RWPE2 (cell line): ENCODE measurements at regions not wholly inside any gene's neighbourhood (a gene's known extent, or its start where the extent isn't known, plus 50 kb on each side); places are given as distances from the start of the nearest gene placed in this dataset.

Experiments
- ATAC-seq: fragments of 200-7000 bp; cut with Tn5 transposase; 3 replicates; pipeline ENCODE4 v1.9.1; 2021; ENCODE audit warnings: low read depth
- DNase-seq: peaks from one replicate; pipeline ENCODE4 v3.0.0-alpha.2; 2020; ENCODE audit warnings: low spot score
- H3K27ac ChIP-seq: fragments of 450-650 bp; 2 replicates; pipeline ENCODE4 v1.5.1; 2017; ENCODE audit warnings: mild to moderate bottlenecking; ENCODE audit not compliant: poor library complexity, severe bottlenecking
- H3K27me3 ChIP-seq: fragments of 250-450 bp; sonication (Bioruptor Pico); 2 replicates; pipeline ENCODE4 v1.5.1; 2021; ENCODE audit warnings: mild to moderate bottlenecking, moderate library complexity; ENCODE audit not compliant: insufficient read depth, poor library complexity, severe bottlenecking
- H3K36me3 ChIP-seq: fragments of 250-450 bp; sonication (Bioruptor Pico); 2 replicates; pipeline ENCODE4 v1.5.1; 2020; ENCODE audit warnings: low read depth, mild to moderate bottlenecking, moderate library complexity
- H3K4me1 ChIP-seq: fragments of 250-450 bp; sonication (Bioruptor Pico); 2 replicates; pipeline ENCODE4 v1.5.1; 2021; ENCODE audit warnings: mild to moderate bottlenecking, moderate library complexity; ENCODE audit not compliant: insufficient read depth, poor library complexity, severe bottlenecking
- H3K4me3 ChIP-seq: fragments of 250-450 bp; sonication (Bioruptor Pico); 2 replicates; pipeline ENCODE4 v1.5.1; 2021; ENCODE audit warnings: mild to moderate bottlenecking, moderate library complexity; ENCODE audit not compliant: severe bottlenecking
- H3K9me3 ChIP-seq: fragments of 250-450 bp; sonication (Bioruptor Pico); 2 replicates; pipeline ENCODE4 v1.5.1; 2021; ENCODE audit warnings: mild to moderate bottlenecking, moderate library complexity; ENCODE audit not compliant: severe bottlenecking
- CTCF ChIP-seq: fragments of 450-650 bp; IDR thresholded peaks from one replicate; pipeline ENCODE4 v1.5.1; 2017; ENCODE audit warnings: mild to moderate bottlenecking, moderate library complexity; ENCODE audit not compliant: poor library complexity, severe bottlenecking

GRCh38 chr11:25838918-25839625, 492.9 kb upstream of the ANO3 start:
- no peak for ATAC-seq

GRCh38 chr11:25844811-25845210, 487.1 kb upstream of the ANO3 start:
- ATAC-seq (no peak), DNase-seq (no peak)
- H3K27me3 ChIP-seq: no peaks in the 10 kb centered on the region
- no peak for TF ChIP-seq CTCF
- H3K36me3 ChIP-seq: no peaks in the 10 kb centered on the region
- H3K9me3 ChIP-seq: no peaks in the 10 kb centered on the region
- H3K4me3 ChIP-seq: no peak overlapping the region
- H3K4me1 ChIP-seq: no peaks in the 10 kb centered on the region
- no peak overlapping the region for H3K27ac ChIP-seq

More at GRCh38 chr11:25838918-25839625, 492.9 kb upstream of the ANO3 start:
- Histone ChIP-seq H3K4me1 (no peaks in the 10 kb centered on the region), H3K36me3 (no peaks in the 10 kb centered on the region), H3K4me3 (no peak overlapping the region), H3K9me3 (no peaks in the 10 kb centered on the region), H3K27me3 (no peaks in the 10 kb centered on the region), H3K27ac (no peak overlapping the region)
- DNase-seq: no peak
- no peak for TF ChIP-seq CTCF

- no peak overlapping the region for H3K27ac ChIP-seq
- H3K4me1 ChIP-seq: no peaks in the 10 kb centered on the region
- no peak overlapping the region for H3K4me3 ChIP-seq
- no peak for TF ChIP-seq CTCF
- DNase-seq: no peak
- H3K9me3 ChIP-seq: no peaks in the 10 kb centered on the region
- no peaks in the 10 kb centered on the region for H3K27me3 ChIP-seq
- no peaks in the 10 kb centered on the region for H3K36me3 ChIP-seq
- no peak for ATAC-seq
Observed at GRCh38 chr11:25855916-25856315, 476.0 kb upstream of the ANO3 start.

- Histone ChIP-seq H3K27me3 (no peaks in the 10 kb centered on the region), H3K4me1 (no peaks in the 10 kb centered on the region), H3K9me3 (no peaks in the 10 kb centered on the region), H3K27ac (no peak overlapping the region), H3K4me3 (no peak overlapping the region), H3K36me3 (no peaks in the 10 kb centered on the region)
- ATAC-seq: no peak
- DNase-seq: no peak
- TF ChIP-seq CTCF: no peak
Observed at GRCh38 chr11:25859776-25860175, 472.2 kb upstream of the ANO3 start.

GRCh38 chr11:25860677-25861450, 471.1 kb upstream of the ANO3 start:
- Histone ChIP-seq H3K27ac (no peak overlapping the region), H3K27me3 (no peaks in the 10 kb centered on the region), H3K9me3 (no peaks in the 10 kb centered on the region), H3K4me1 (no peaks in the 10 kb centered on the region), H3K36me3 (no peaks in the 10 kb centered on the region), H3K4me3 (no peak overlapping the region)
- TF ChIP-seq CTCF: no peak
- DNase-seq (no peak), ATAC-seq (no peak)
